ENCODE measurements at regions not wholly inside any gene's neighbourhood (a gene's known extent, or its start where the extent isn't known, plus 50 kb on each side); places are given as distances from the start of the nearest gene placed in this dataset.
"Not testable (repeated sequence)": the region's sequence is repeated elsewhere in the genome, so short reads cannot be mapped to it uniquely, and the experiment has no call there.

DNA sequence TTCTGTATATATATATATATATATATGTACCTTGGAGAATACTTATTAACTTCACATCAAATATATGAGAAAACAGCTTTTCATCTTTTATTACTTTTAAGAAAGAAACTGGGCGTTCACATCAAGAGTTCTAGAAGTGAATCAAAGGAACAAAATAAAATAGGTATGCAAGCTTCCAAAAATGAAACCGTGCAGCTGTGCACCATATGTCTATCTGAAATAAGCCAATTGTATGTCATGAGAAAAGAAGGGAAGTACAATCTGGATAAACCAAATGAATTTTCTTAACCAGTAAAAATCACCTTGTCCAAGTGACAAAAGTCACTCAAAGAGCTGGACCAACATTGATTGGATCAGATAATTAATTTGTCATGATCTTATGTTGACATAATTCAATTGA is 405.4 kb upstream of the TECRL start:
- no peak for DNase-seq

DNA sequence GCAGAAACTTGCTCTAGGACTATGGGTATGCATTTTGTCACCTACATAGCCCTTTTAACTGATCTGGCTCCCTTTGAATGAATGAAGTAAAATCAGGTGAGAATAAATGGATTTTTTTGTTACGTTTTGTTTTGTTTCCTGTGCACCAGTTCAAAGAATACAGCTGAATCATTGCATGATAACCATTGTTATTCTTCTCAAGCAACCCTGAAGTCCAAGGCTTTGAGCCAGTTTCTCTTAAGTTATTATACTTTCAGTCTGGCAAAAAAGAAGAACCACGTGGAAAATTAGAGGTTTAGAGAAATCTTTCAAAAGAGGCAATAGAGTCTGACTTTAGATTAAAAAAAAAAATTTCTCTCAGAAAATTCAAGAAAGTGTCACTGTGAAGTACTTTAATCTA is 398.6 kb upstream of the TECRL start:
- DNase-seq, result no peak

GRCh38 chr4:64799751-64800150 is 390.5 kb upstream of the TECRL start:
- DNase-seq, result no peak

GRCh38 chr4:64798828-64799227 is 389.6 kb upstream of the TECRL start:
- not testable (repeated sequence) for DNase-seq

DNA sequence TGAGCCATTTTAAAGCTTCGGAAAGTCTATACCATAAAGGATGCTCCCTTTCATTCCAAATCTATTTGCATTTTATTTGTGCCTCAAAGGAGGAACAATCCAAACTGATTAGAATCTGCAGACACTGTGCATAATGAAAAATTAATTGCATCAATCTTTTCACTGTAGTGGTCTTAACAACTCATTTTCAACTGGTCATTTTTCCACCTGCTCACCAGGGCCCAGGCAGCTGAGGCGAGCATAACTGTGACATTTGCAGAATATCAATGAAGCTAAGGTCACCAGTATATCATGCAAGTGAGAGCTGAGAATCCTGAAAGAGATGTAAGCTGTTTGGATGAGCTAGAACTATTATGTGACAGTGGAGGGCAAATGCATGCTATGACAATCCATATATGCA is 387.3 kb upstream of the TECRL start:
- DNase-seq, result no peak

GRCh38 chr4:64784125-64784524 is 374.9 kb upstream of the TECRL start:
- DNase-seq, result peak; percentile 85

DNA sequence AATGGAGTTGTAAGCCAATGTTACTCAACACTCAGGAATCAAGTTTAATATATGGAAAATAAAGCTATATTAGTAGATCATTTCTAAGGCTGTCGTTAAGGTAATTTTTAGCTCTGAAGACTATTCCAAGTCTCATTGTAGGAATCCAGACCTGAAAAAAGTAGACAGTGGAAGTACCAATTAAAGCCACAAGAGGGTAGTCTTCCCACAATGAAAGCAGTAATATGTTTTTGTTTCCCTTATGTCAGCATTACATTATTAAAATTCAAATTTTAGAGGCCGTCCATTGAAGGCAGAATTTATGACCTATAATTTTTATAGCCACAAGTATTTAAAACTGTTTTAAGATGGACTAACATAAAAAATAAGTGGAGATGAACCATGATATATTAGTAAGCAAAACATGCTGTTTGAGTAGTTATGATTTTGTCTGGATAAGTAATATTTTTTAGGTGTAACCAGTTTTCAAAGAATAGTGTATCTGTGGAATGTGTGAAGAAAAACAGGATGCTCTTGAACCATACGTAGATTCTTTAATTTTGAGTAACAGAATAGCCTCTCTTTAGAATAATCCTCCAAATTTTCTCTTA is 372.6 kb upstream of the TECRL start:
- DNase-seq, result peak; percentile 46

GRCh38 chr4:64780664-64781063 is 371.4 kb upstream of the TECRL start:
- peak; percentile 27 for DNase-seq

- no peak for DNase-seq
Observed at GRCh38 chr4:64777286-64777685, 368.0 kb upstream of the TECRL start.

- no peak for DNase-seq
Observed at GRCh38 chr4:64776820-64777219, 367.6 kb upstream of the TECRL start.

- DNase-seq, result no peak
Observed at GRCh38 chr4:64774626-64775025, 365.4 kb upstream of the TECRL start.

DNA sequence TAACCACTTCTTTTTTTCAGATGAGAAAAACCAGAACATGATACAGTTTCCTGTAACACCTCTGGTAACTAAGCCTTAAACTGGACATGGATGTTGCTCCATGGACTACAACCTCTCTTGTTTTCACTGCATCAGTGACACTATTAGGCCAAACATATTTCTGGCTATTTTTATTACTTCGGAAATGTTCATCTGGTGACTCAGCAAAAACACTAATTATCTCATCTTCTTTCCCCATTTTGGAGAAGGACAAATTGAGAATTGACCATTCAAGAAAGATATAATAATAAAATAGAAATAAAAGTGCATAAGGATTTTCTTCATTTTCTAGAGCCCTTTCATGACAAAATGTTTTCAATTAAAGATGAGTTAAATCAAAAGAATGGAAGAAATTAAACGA is 361.9 kb upstream of the TECRL start:
- no peak for DNase-seq

DNA sequence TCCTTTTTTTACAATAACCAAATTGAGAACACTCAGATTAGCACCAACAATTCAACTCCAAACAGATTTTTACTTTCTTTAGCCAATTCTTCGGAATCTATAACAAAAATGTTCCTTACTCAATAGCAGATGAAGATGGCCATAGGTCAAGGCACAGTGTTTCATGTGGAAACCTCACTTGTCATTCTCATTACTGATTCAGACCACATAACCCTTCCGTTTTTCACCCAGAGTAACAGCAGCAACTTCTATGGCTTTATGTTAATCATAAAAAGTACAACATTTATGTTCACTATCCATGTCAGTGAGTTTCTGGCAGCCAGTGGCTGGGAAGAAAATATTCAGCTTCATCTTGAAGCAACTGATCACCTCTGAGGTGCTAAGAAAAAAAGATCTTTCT is 358.3 kb upstream of the TECRL start:
- DNase-seq, result no peak

- DNase-seq, result no peak
Observed at GRCh38 chr4:64766565-64766964, 357.3 kb upstream of the TECRL start.

DNA sequence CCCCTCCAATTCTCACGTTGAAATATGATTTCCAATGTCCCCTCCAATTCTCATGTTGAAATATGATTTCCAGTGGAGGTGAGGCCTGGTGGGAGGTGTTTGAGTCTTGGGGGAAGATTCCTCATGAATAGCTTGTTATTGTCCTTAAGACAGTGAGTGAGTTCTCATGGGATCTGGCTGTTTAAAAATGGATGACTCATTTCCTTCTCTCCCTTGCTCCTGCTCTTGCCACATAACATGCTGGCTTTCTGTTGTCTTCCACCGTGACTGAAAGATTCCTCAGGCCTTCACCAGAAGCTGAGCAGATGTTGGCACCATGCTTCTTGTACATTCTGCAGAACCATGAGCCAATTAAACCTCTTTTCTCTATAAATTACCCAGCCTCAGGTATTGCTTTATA is 346.8 kb upstream of the TECRL start:
- no peak for DNase-seq

DNA sequence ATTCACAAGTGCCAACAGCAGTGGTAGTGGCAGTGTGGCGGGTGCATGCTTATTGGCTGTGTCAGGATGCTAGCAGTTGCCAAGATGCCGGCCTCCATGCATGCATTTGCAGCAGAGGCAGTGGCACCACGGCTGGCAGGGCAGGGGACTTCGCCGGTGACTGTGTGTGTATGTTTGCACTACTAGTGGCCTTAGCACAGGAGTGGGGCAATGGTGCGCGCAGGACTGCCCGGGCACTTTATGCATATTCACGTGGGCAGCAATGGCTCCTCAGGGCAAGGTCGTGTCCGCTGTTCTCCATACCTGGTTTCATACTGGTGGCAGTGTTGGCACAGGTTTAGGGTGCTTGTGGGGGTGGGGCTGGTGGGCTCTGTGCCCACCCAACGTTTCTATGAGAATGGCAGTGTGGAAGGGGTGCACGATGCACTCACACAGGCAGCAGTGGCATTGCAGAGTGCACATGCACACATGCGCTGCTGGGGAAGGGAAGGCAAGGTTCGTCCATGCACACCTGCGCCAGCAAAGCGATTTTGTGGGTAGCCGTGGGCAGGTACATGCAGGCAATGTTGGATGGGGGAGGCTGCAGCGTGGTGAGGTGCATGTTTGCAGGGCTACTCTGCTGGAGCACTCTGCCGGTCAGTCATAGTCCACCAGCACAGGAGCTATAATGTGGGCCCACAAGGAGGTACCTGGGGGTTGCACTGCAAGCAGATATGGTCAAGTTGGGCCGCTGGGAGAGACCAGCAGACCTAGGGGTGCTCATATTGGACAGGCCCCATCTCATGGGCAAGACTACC is 338.9 kb upstream of the TECRL start:
- no peak for DNase-seq

GRCh38 chr4:64738240-64738639 is 329.0 kb upstream of the TECRL start:
- DNase-seq, result no peak

- not testable (repeated sequence) for DNase-seq
Observed at GRCh38 chr4:64737854-64738138, 328.5 kb upstream of the TECRL start.

DNA sequence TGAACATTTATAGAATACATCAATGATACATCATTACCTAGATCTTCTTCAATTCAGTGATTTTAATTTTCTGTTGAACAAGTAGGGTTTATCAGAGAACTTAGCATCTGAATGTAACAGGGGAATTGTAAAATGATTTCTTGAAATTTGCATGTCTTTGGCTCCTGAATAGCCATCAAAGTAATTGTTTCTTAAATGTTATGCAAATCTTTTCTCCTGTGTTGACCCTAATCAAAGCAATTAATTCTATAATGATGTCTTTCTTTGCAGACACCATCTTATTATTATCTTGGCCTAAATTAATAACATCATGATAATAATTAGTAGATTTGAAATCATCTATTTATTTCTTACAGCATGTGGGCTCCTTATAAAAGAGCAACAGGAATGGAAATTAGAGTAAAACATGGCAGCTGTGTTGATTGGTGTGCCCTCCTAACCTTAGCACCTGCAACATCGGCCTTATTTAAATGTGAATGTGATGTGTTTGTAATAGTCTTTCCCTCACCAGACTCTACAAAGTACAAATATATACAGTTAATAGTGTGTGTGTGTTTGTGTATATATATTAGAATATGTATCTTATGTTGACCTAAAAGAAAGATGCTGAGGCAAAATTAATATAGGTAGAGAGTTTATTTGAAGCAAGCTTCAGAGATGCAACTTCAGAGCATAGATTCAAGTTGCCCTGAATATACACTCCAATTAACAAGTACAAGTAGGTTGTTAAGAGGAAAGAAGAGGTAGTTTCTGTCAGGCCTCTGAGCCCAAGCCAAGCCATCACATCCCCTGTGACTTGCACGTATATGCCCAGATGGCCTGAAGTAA is 328.0 kb upstream of the TECRL start:
- no peak for DNase-seq

- no peak for DNase-seq
Observed at GRCh38 chr4:64729561-64729960, 320.3 kb upstream of the TECRL start.

DNA sequence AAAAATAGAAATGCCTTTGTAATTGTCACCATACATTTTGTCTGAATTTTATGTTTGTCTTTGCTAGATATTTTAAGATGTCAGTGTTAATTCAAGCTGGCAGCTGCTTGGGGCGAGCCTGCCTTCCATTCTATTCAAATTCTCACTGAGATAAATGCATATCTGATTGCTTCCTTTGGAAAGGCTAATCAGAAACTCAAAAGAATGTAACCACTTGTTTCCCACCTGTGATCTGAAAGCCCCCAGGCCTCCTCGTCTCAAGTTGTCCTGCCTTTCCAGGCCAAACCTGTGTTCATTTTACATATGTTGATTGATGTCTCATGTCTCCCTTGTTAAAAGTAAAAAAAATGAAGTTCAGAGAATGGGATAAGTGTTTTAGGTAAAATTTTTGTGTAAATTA is 318.7 kb upstream of the TECRL start:
- no peak for DNase-seq

DNA sequence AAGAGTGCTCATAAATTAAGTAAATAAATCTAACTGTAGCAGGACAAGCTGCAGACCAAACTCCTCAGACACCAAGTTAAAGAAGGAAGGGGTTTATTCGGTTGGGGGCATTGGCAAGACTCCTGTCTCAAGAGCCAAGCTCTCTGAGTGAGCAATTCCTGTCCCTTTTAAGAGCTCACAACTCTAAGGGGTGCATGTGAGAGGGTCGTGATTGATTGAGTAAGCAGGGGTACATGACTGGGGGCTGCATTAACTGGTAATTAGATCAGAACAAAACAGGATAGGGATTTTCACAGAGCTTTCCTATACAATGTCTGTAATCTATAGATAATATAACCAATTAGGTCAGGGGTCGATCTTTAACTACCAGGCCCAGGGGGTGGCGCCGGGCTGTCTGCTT is 318.1 kb upstream of the TECRL start:
- not testable (repeated sequence) for DNase-seq

- DNase-seq, result no peak
Observed at GRCh38 chr4:64724689-64725088, 315.4 kb upstream of the TECRL start.

DNA sequence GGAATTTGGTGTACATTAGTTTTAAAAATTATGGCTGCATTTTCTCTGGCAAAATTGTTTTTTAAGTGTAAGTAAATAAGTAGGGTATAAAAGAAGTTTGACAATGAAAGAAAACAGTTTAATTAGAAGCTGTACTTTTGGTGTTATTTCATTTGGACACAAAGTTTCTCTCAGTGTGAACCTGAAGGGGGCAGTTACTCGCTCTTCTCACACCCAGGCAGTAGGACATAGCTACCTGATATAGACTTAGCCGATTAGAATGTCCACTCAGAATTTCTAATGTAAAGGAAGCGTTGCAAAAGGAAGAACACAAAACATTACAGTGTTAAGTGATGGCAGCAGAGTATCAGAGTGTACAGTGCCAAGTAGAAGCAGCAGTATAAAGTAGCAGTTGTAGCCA is 311.9 kb upstream of the TECRL start:
- no peak for DNase-seq

Measured in NCI-H69 (cell line).